CD4-positive, CD25-positive, alpha-beta regulatory T cell (primary cell): ENCODE measurements at regions not wholly inside any gene's neighbourhood (a gene's known extent, or its start where the extent isn't known, plus 50 kb on each side); places are given as distances from the start of the nearest gene placed in this dataset.
"Not testable (repeated sequence)": the region's sequence is repeated elsewhere in the genome, so short reads cannot be mapped to it uniquely, and the experiment has no call there.

ENCODE experiments used
- ATAC-seq, 2 donors: fragments of 150-1000 bp; cut with Tn5 transposase; one replicate each; pipeline ENCODE4 v1.10.0; 2021; ENCODE audit warnings: low read depth in 2 of 2, moderate number of reproducible peaks in 2 of 2, moderate library complexity in 1 of 2
- DNase-seq, 3 donors: peaks; one replicate each; pipeline versions ENCODE4 v3.0.0 to v3.0.0-alpha.2; 2012 to 2022; ENCODE audit warnings: mixed read lengths in 1 of 3
- H3K27ac ChIP-seq: one replicate; pipeline ENCODE4 v1.7.0; 2013; ENCODE audit warnings: mild to moderate bottlenecking, low read length; ENCODE audit not compliant: insufficient read depth, poor library complexity, severe bottlenecking
- H3K27me3 ChIP-seq: one replicate; pipeline ENCODE4 v1.7.0; 2013; ENCODE audit warnings: low read length; ENCODE audit not compliant: control insufficient read depth, insufficient read depth
- H3K36me3 ChIP-seq: one replicate; pipeline ENCODE4 v1.7.0; 2013; ENCODE audit warnings: mild to moderate bottlenecking, low read length, moderate library complexity; ENCODE audit not compliant: control insufficient read depth, insufficient read depth
- H3K4me1 ChIP-seq: 2 replicates; pipeline ENCODE4 v1.7.0; 2013; ENCODE audit warnings: mild to moderate bottlenecking, low read length; ENCODE audit not compliant: insufficient read depth, control insufficient read depth, poor library complexity, severe bottlenecking
- H3K4me3 ChIP-seq: one replicate; pipeline ENCODE4 v1.7.0; 2013; ENCODE audit warnings: low read depth, mild to moderate bottlenecking, low read length, moderate library complexity
- H3K9me3 ChIP-seq, 2 experiments: 1 replicate in 1 of 2; 2 replicates in 1 of 2; pipeline ENCODE4 v1.7.0; 2013; ENCODE audit warnings: low read length in 2 of 2, mild to moderate bottlenecking in 1 of 2, moderate library complexity in 1 of 2; ENCODE audit not compliant: control insufficient read depth in 2 of 2
- H3K27ac Mint-ChIP-seq, 3 donors: one replicate each; pipeline ENCODE4 v1.8.0; 2020 to 2022; ENCODE audit warnings: mild to moderate bottlenecking in 3 of 3, mixed read lengths in 3 of 3, moderate library complexity in 2 of 3
- H3K27me3 Mint-ChIP-seq: one replicate; pipeline ENCODE4 v1.8.0; 2022; ENCODE audit warnings: mild to moderate bottlenecking, mixed read lengths
- H3K36me3 Mint-ChIP-seq: one replicate; pipeline ENCODE4 v1.8.0; 2020; ENCODE audit warnings: mixed read lengths
- H3K4me1 Mint-ChIP-seq, 4 donors: one replicate each; pipeline ENCODE4 v1.8.0; 2020 to 2022; ENCODE audit warnings: mixed read lengths in 4 of 4, mild to moderate bottlenecking in 1 of 4
- H3K4me3 Mint-ChIP-seq, 4 donors: one replicate each; pipeline ENCODE4 v1.8.0; 2020 to 2022; ENCODE audit warnings: mild to moderate bottlenecking in 4 of 4, mixed read lengths in 4 of 4, moderate library complexity in 3 of 4
- H3K9me3 Mint-ChIP-seq, 7 donors: one replicate each; pipeline ENCODE4 v1.8.0; 2020 to 2022; ENCODE audit warnings: mixed read lengths in 7 of 7, mild to moderate bottlenecking in 3 of 7, moderate library complexity in 2 of 7

GRCh38 chr2:17362956-17363355, 155.3 kb downstream of the RAD51AP2 start:
- H3K36me3 ChIP-seq, result no peaks in the 10 kb centered on the region
- no peaks in the 10 kb centered on the region for H3K9me3 ChIP-seq
- ATAC-seq (no peak), DNase-seq (no peak)
- no peak overlapping the region for H3K27ac ChIP-seq
- Mint-ChIP-seq H3K27ac (no peak overlapping the region), H3K36me3 (no peaks in the 10 kb centered on the region), H3K9me3 (peaks cover 0 to 20% (median 4%) of the 10 kb centered on the region in 7 donors), H3K4me3 (no peak overlapping the region), H3K27me3 (no peaks in the 10 kb centered on the region), H3K4me1 (no peaks in the 10 kb centered on the region)
- no peaks in the 10 kb centered on the region for H3K4me1 ChIP-seq
- no peaks in the 10 kb centered on the region for H3K27me3 ChIP-seq
- H3K4me3 ChIP-seq, result no peak overlapping the region

GRCh38 chr2:17355608-17356329, 162.5 kb downstream of the RAD51AP2 start:
- no peaks in the 10 kb centered on the region for H3K4me1 ChIP-seq
- no peaks in the 10 kb centered on the region for H3K27me3 ChIP-seq
- Mint-ChIP-seq H3K9me3 (peaks cover 0 to 13% (median 3%) of the 10 kb centered on the region in 7 donors), H3K36me3 (no peaks in the 10 kb centered on the region), H3K27ac (no peak overlapping the region), H3K4me3 (no peak overlapping the region), H3K27me3 (no peaks in the 10 kb centered on the region), H3K4me1 (no peaks in the 10 kb centered on the region)
- H3K4me3 ChIP-seq, result no peak overlapping the region
- H3K36me3 ChIP-seq, result no peaks in the 10 kb centered on the region
- no peak overlapping the region for H3K27ac ChIP-seq
- no peaks in the 10 kb centered on the region for H3K9me3 ChIP-seq
- DNase-seq (no peak), ATAC-seq (no peak)

GRCh38 chr2:17353263-17353662, 165.0 kb downstream of the RAD51AP2 start:
- no peaks in the 10 kb centered on the region for H3K4me1 Mint-ChIP-seq

DNA sequence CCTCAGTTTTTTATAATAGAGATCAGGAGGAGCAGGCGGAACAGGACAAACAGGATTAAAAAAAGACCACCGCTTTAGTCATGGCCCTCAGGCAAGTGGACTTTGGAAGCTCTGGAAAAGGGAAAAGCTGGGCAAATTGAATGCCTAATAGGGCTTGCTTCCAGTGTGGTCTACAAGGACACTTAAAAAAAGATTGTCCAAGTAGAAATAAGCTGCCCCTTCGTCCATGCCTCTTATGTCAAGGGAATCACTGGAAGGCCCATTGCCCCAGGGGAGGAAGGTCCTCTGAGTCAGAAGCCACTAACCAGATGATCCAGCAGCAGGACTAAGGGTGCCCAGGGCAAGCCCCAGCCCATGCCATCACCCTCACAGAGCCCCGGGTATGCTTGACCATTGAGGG, 175.5 kb downstream of the RAD51AP2 start:
- not testable (repeated sequence) for H3K27ac ChIP-seq, DNase-seq, H3K27me3 Mint-ChIP-seq

More at GRCh38 chr2:17353263-17353662, 165.0 kb downstream of the RAD51AP2 start:
- DNase-seq (no peak), ATAC-seq (no peak)
- Histone ChIP-seq H3K4me3 (no peak overlapping the region), H3K9me3 (no peaks in the 10 kb centered on the region), H3K4me1 (no peaks in the 10 kb centered on the region), H3K27ac (no peak overlapping the region), H3K27me3 (no peaks in the 10 kb centered on the region), H3K36me3 (no peaks in the 10 kb centered on the region)
- Mint-ChIP-seq H3K27ac (no peak overlapping the region), H3K9me3 (peaks cover 0 to 13% (median 2%) of the 10 kb centered on the region in 7 donors), H3K27me3 (no peaks in the 10 kb centered on the region), H3K36me3 (no peaks in the 10 kb centered on the region), H3K4me3 (no peak overlapping the region)

DNA sequence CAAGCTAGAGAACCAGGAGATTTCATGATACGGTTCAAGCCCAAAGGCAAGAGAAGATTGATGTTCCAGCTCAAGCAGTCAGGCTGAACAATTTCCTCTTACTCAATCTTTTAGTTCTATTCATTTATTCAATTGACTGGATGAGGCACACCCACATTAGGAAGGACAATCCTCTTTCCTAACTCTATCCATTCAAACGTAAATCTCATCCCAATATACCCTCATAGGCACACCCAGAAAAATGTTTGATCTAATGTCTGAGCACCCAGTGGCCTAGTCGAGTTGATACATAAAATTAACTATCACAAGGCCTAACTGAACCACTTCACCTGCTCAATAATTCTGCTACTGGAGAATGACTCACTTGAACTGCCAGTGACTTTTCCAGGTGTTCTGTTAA, 180.7 kb downstream of the RAD51AP2 start:
- Mint-ChIP-seq H3K4me1 (no peaks in the 10 kb centered on the region), H3K27ac (no peak overlapping the region), H3K9me3 (peaks cover 0 to 11% (median 7%) of the 10 kb centered on the region in 7 donors), H3K36me3 (no peaks in the 10 kb centered on the region), H3K4me3 (no peak overlapping the region), H3K27me3 (no peaks in the 10 kb centered on the region)
- no peaks in the 10 kb centered on the region for H3K27me3 ChIP-seq
- DNase-seq, result no peak
- H3K36me3 ChIP-seq, result no peaks in the 10 kb centered on the region
- ATAC-seq, result no peak
- H3K4me1 ChIP-seq, result no peaks in the 10 kb centered on the region
- H3K4me3 ChIP-seq, result no peak overlapping the region
- no peak overlapping the region for H3K27ac ChIP-seq
- no peaks in the 10 kb centered on the region for H3K9me3 ChIP-seq

More for the DNA sequence above, 175.5 kb downstream of the RAD51AP2 start:
- not testable (repeated sequence) for H3K4me1 ChIP-seq, H3K36me3 Mint-ChIP-seq, H3K36me3 ChIP-seq, H3K27me3 ChIP-seq, H3K27ac Mint-ChIP-seq, H3K4me3 ChIP-seq, ATAC-seq, H3K4me3 Mint-ChIP-seq, H3K9me3 ChIP-seq, H3K4me1 Mint-ChIP-seq
- peaks cover 0 to 15% (median 4%) of the 10 kb centered on the region in 7 donors for H3K9me3 Mint-ChIP-seq

DNA sequence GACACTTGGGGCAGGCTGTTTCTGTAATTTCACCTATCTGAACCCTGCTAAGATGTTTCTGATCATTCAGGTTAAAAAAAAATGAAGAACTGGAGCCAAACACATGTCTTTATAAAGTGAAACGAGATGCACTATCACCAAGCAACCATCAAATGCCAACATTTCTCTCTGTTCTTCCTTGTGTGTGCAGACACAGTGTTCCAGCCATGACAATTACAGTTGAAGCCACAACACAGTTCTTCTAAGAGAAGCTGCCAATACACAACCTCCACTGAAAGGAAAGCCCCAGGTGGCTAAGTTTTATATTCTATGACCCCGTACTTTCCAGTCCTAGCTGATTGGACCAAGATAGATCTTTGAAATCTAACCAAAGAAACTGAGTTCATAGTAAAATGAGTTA, 181.8 kb downstream of the RAD51AP2 start:
- H3K9me3 ChIP-seq, result no peaks in the 10 kb centered on the region
- H3K27ac ChIP-seq, result no peak overlapping the region
- no peak overlapping the region for H3K4me3 ChIP-seq
- no peaks in the 10 kb centered on the region for H3K27me3 ChIP-seq
- H3K36me3 Mint-ChIP-seq, result no peaks in the 10 kb centered on the region
- H3K27me3 Mint-ChIP-seq, result no peaks in the 10 kb centered on the region
- DNase-seq (no peak), ATAC-seq (no peak)
- no peak overlapping the region for H3K27ac Mint-ChIP-seq
- H3K9me3 Mint-ChIP-seq, result peaks cover 0 to 11% (median 3%) of the 10 kb centered on the region in 7 donors
- H3K4me1 Mint-ChIP-seq, result no peaks in the 10 kb centered on the region
- no peak overlapping the region for H3K4me3 Mint-ChIP-seq
- H3K4me1 ChIP-seq, result no peaks in the 10 kb centered on the region
- no peaks in the 10 kb centered on the region for H3K36me3 ChIP-seq

DNA sequence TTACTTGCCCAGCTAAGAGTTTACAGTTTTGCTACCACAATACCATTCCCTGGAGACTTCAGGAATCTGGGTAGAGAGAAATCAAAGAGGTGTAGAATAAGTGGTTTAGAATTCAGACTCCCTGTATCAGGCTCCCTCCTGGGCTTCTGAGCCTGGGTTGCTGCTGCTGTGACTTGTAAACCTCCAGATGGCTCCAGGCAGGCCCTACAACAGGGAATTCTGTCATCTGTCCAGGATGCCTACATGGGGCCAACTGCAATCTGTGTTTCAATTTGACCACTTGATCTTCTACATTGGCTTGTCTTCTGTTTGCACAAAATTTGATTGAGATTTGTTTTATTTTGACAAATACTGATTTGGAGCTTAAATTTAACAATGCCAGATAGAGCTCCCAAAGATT, 183.9 kb downstream of the RAD51AP2 start:
- no peak for ATAC-seq
- Mint-ChIP-seq H3K9me3 (peaks cover 0 to 10% (median 3%) of the 10 kb centered on the region in 7 donors), H3K27me3 (no peaks in the 10 kb centered on the region), H3K27ac (no peak overlapping the region), H3K4me3 (no peak overlapping the region), H3K4me1 (no peaks in the 10 kb centered on the region), H3K36me3 (no peaks in the 10 kb centered on the region)
- H3K4me3 ChIP-seq, result no peak overlapping the region
- no peak for DNase-seq
- H3K4me1 ChIP-seq, result no peaks in the 10 kb centered on the region
- H3K27me3 ChIP-seq, result no peaks in the 10 kb centered on the region
- H3K27ac ChIP-seq, result no peak overlapping the region
- H3K9me3 ChIP-seq, result no peaks in the 10 kb centered on the region
- no peaks in the 10 kb centered on the region for H3K36me3 ChIP-seq

DNA sequence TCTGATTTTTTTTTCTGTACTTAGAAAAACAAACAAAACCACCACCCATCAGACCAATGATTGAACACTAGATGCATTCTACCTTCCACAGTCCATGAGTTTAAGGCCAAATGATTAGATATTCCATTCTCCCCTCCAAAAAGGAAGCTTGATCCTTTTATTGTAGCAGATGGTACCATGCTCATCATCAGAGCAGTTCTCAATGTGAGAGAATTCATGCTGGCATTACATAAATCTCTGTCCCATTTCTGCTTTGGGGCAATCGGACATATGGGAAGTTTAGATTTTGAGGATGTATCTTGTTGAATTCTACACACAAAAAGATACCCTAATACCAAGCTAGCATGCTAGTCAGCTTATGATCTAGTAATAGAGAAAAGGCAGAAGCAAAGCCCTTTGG, 186.6 kb downstream of the RAD51AP2 start:
- H3K4me3 ChIP-seq, result no peak overlapping the region
- H3K27ac Mint-ChIP-seq, result no peak overlapping the region
- H3K27me3 Mint-ChIP-seq, result no peaks in the 10 kb centered on the region
- no peaks in the 10 kb centered on the region for H3K27me3 ChIP-seq
- ATAC-seq (no peak), DNase-seq (no peak)
- H3K36me3 Mint-ChIP-seq, result no peaks in the 10 kb centered on the region
- no peaks in the 10 kb centered on the region for H3K36me3 ChIP-seq
- no peaks in the 10 kb centered on the region for H3K9me3 ChIP-seq
- no peak overlapping the region for H3K4me3 Mint-ChIP-seq
- no peak overlapping the region for H3K27ac ChIP-seq
- H3K4me1 Mint-ChIP-seq, result no peaks in the 10 kb centered on the region
- H3K9me3 Mint-ChIP-seq, result peaks cover 0 to 5% (median 0%) of the 10 kb centered on the region in 7 donors
- no peaks in the 10 kb centered on the region for H3K4me1 ChIP-seq
